Endothelial cell of umbilical vein (primary cell): ENCODE measurements at regions not wholly inside any gene's neighbourhood (a gene's known extent, or its start where the extent isn't known, plus 50 kb on each side); places are given as distances from the start of the nearest gene placed in this dataset.

ENCODE experiments used
- BruUV-seq: library from RNA; stranded (reverse); fragments of 400-500 nt; replicated peaks from 2 replicates; lab custom pipeline; 2021; lab: Mats Ljungman, UMichigan
- CTCF ChIA-PET: fragments of 300-600, 350-600 bp; sonication (Branson Sonifier 250); formaldehyde crosslinking; loops from one replicate; lab custom pipeline; 2021; ENCODE audit warnings: antibody characterized with exemption, inconsistent platforms; lab: Charles Lee
- POLR2A ChIA-PET: fragments of 300-600, 350-600 bp; sonication (Branson Sonifier 250); formaldehyde crosslinking; loops from one replicate; lab custom pipeline; 2021; ENCODE audit warnings: antibody characterized with exemption, inconsistent platforms; lab: Charles Lee
- DNase-seq: peaks from one replicate; pipeline ENCODE4 v3.0.0-alpha.2; 2011; ENCODE audit warnings: low read depth, low spot score
- FAIRE-seq: peaks from 2 replicates; lab custom pipeline; 2011; peaks lifted over from hg19 to GRCh38; lab: Jason Lieb, UNC
- H2AFZ ChIP-seq: 2 replicates; pipeline ENCODE4 v1.6.0; 2012; ENCODE audit warnings: low read depth, low read length, control low read depth, inconsistent platforms
- H3K27ac ChIP-seq: 2 replicates; pipeline ENCODE4 v1.5.1; 2011; ENCODE audit warnings: low read depth, mild to moderate bottlenecking, control low read depth, low read length, moderate library complexity; ENCODE audit not compliant: insufficient read depth
- H3K27me3 ChIP-seq, 2 experiments: 2 replicates each; pipeline versions ENCODE4 v1.6.0 to v1.6.1; 2011; ENCODE audit warnings: low read length in 2 of 2, mixed read lengths in 1 of 2; ENCODE audit not compliant: control insufficient read depth in 2 of 2, insufficient read depth in 2 of 2
- H3K36me3 ChIP-seq, 2 experiments: 2 replicates in 1 of 2; 3 replicates in 1 of 2; pipeline ENCODE4 v1.5.1; 2011; ENCODE audit warnings: low read length in 2 of 2, mild to moderate bottlenecking in 1 of 2, moderate library complexity in 1 of 2; ENCODE audit not compliant: control insufficient read depth in 2 of 2, insufficient read depth in 2 of 2; ENCODE audit errors: extremely low read depth in 1 of 2
- H3K4me1 ChIP-seq: 3 replicates; pipeline ENCODE4 v1.5.1; 2011; ENCODE audit warnings: mild to moderate bottlenecking, low read length; ENCODE audit not compliant: control insufficient read depth, insufficient read depth; ENCODE audit errors: extremely low read depth
- H3K4me2 ChIP-seq: 2 replicates; pipeline ENCODE4 v1.6.1; 2011; ENCODE audit warnings: low read length, control low read depth, mixed read lengths; ENCODE audit not compliant: insufficient read depth
- H3K4me3 ChIP-seq, 3 experiments: fragments of 200-600 bp in 1 of 3; sonication (generic), shearing (Covaris generic) in 1 of 3; replicated peaks in 1 of 3; 2 replicates each; pipeline ENCODE4 v1.5.1; 2011 to 2016; ENCODE audit warnings: control low read depth in 3 of 3, low read length in 3 of 3, mild to moderate bottlenecking in 2 of 3, inconsistent platforms in 1 of 3, low read depth in 1 of 3, moderate library complexity in 1 of 3; ENCODE audit not compliant: insufficient read depth in 1 of 3
- H3K79me2 ChIP-seq: 2 replicates; pipeline ENCODE4 v1.6.0; 2012; ENCODE audit warnings: low read length, inconsistent platforms; ENCODE audit not compliant: control insufficient read depth, insufficient read depth
- H3K9ac ChIP-seq: replicated peaks from 2 replicates; pipeline ENCODE3; 2011; ENCODE audit warnings: low read length, control low read depth; ENCODE audit not compliant: insufficient read depth; ENCODE audit errors: extremely low read depth
- H3K9me1 ChIP-seq: replicated peaks from 3 replicates; pipeline ENCODE4 v1.6.0; 2011; ENCODE audit warnings: mild to moderate bottlenecking, low read length; ENCODE audit not compliant: control insufficient read depth, insufficient read depth; ENCODE audit errors: extremely low read depth
- H3K9me3 ChIP-seq: replicated peaks from 2 replicates; pipeline ENCODE4 v1.5.1; 2012; ENCODE audit warnings: low read length, inconsistent platforms; ENCODE audit not compliant: control insufficient read depth, insufficient read depth
- H4K20me1 ChIP-seq: replicated peaks from 2 replicates; pipeline ENCODE3; 2011; ENCODE audit warnings: mild to moderate bottlenecking, low read length; ENCODE audit not compliant: control insufficient read depth, insufficient read depth; ENCODE audit errors: extremely low read depth
- EZH2 ChIP-seq: IDR thresholded peaks from 2 replicates; pipeline ENCODE4 v1.6.1; 2012; ENCODE audit warnings: borderline replicate concordance, low read depth, mild to moderate bottlenecking, moderate library complexity, low read length, inconsistent platforms; ENCODE audit not compliant: severe bottlenecking
- FOS ChIP-seq: IDR thresholded peaks from 2 replicates; pipeline ENCODE4 v1.6.1; 2011; ENCODE audit warnings: mild to moderate bottlenecking, low read length, moderate library complexity, borderline replicate concordance; ENCODE audit not compliant: insufficient read depth
- GATA2 ChIP-seq: IDR thresholded peaks from 2 replicates; pipeline ENCODE4 v1.7.0; 2011; ENCODE audit warnings: low read depth, mild to moderate bottlenecking, moderate library complexity, mixed read lengths, low read length; ENCODE audit not compliant: insufficient read length, insufficient read depth
- JUN ChIP-seq: IDR thresholded peaks from 2 replicates; pipeline ENCODE4 v1.6.1; 2011; ENCODE audit warnings: borderline replicate concordance, low read depth; ENCODE audit not compliant: insufficient read length, insufficient read depth
- MYC ChIP-seq: IDR thresholded peaks from one replicate; pipeline ENCODE4 v1.6.1; 2011; ENCODE audit warnings: mild to moderate bottlenecking, low read depth, low read length
- POLR2A ChIP-seq: IDR thresholded peaks from 2 replicates; pipeline ENCODE4 v1.6.1; 2012; ENCODE audit warnings: low read depth, mild to moderate bottlenecking, control low read depth, low read length
- POLR2AphosphoS5 ChIP-seq: IDR thresholded peaks from 2 replicates; pipeline ENCODE4 v1.6.1; 2012; ENCODE audit warnings: low read depth, mild to moderate bottlenecking, control low read depth, low read length, moderate library complexity; ENCODE audit not compliant: insufficient read depth
- dilution Hi-C: fragments of 300-500 bp; cut with MboI; formaldehyde crosslinking; loops from one replicate; pipeline ENCODE4 v1.15.0; 2019; ENCODE audit warnings: low sequenced_read_pairs; ENCODE audit not compliant: extremely low pct_ligation_motif_present
- intact Hi-C: fragments of 100-400 bp; cut with micrococcal nuclease; formaldehyde crosslinking; loops from one replicate; pipeline ENCODE4 v1.10.0; 2022
- TF ChIP-seq, protein P1 (sequence below): IDR thresholded peaks from 2 replicates; pipeline ENCODE4 v1.6.1; 2011; ENCODE audit not compliant: insufficient read depth, insufficient read length
- TF ChIP-seq, protein P2 (sequence below), 2 donors: IDR thresholded peaks; 1 replicate in 1 of 2; 2 replicates in 1 of 2; pipeline ENCODE4 v1.5.1; 2011; ENCODE audit warnings: low read length in 2 of 2, mild to moderate bottlenecking in 2 of 2, moderate library complexity in 2 of 2, control low read depth in 1 of 2, inconsistent platforms in 1 of 2, low read depth in 1 of 2; ENCODE audit not compliant: insufficient read depth in 1 of 2; ENCODE audit errors: extremely low read depth in 1 of 2

DNA sequence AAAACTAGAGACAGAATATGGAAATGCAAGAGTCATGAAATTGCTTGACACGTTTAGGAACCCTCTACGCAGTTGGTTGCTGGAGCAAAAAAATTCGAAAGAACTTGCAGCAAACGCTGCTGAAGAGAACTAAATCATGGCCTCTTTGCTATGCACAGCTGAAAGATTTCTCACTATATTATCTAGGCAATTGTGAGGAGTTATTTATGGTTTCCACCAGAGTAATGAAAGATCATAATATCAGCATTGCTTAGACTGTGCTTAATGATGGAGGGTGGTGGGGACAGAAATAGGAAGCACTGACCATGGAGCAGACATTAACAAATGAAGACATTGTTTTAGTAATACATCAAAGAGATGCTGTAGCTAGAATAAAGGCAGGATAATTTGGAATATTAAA lies 593.4 kb upstream of the ZNF717 start:
- intact Hi-C loops: no loop called here
- H3K79me2 ChIP-seq: no peaks in the 10 kb centered on the region

More for the DNA sequence above, 593.4 kb upstream of the ZNF717 start:
- Histone ChIP-seq H3K4me2 (no peak overlapping the region), H3K9ac (no peak overlapping the region), H2AFZ (no peak overlapping the region), H3K4me1 (no peaks in the 10 kb centered on the region), H3K27ac (no peak overlapping the region), H3K9me3 (peaks cover 4% of the 10 kb centered on the region), H4K20me1 (no peaks in the 10 kb centered on the region), H3K36me3 (no peaks in the 10 kb centered on the region), H3K4me3 (no peak overlapping the region), H3K9me1 (no peaks in the 10 kb centered on the region), H3K27me3 (no peaks in the 10 kb centered on the region)
- POLR2A ChIA-PET: no interaction called here
- FAIRE-seq (no peak), DNase-seq (no peak)
- BruUV-seq: no TSS peak
- no peak for TF ChIP-seq MYC
- TF ChIP-seq, protein P1, sequence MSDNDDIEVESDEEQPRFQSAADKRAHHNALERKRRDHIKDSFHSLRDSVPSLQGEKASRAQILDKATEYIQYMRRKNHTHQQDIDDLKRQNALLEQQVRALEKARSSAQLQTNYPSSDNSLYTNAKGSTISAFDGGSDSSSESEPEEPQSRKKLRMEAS: no peak
- TF ChIP-seq JUN: no peak
- TF ChIP-seq FOS: no peak
- no peak for TF ChIP-seq GATA2
- TF ChIP-seq EZH2: no peak
- TF ChIP-seq, protein P2, sequence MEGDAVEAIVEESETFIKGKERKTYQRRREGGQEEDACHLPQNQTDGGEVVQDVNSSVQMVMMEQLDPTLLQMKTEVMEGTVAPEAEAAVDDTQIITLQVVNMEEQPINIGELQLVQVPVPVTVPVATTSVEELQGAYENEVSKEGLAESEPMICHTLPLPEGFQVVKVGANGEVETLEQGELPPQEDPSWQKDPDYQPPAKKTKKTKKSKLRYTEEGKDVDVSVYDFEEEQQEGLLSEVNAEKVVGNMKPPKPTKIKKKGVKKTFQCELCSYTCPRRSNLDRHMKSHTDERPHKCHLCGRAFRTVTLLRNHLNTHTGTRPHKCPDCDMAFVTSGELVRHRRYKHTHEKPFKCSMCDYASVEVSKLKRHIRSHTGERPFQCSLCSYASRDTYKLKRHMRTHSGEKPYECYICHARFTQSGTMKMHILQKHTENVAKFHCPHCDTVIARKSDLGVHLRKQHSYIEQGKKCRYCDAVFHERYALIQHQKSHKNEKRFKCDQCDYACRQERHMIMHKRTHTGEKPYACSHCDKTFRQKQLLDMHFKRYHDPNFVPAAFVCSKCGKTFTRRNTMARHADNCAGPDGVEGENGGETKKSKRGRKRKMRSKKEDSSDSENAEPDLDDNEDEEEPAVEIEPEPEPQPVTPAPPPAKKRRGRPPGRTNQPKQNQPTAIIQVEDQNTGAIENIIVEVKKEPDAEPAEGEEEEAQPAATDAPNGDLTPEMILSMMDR (IDR thresholded peaks at IDR 0.05; ENCODE audit: extremely low read depth in 1 of 2, insufficient read depth in 1 of 2, low read depth in 1 of 2, low read length in 2 of 2): no peak
- no peak for TF ChIP-seq POLR2AphosphoS5
- no peak for TF ChIP-seq POLR2A
- dilution Hi-C loops: no loop called here
- CTCF ChIA-PET: no interaction called here
